ENCODE measurements at regions not wholly inside any gene's neighbourhood (a gene's known extent, or its start where the extent isn't known, plus 50 kb on each side); places are given as distances from the start of the nearest gene placed in this dataset.

DNA sequence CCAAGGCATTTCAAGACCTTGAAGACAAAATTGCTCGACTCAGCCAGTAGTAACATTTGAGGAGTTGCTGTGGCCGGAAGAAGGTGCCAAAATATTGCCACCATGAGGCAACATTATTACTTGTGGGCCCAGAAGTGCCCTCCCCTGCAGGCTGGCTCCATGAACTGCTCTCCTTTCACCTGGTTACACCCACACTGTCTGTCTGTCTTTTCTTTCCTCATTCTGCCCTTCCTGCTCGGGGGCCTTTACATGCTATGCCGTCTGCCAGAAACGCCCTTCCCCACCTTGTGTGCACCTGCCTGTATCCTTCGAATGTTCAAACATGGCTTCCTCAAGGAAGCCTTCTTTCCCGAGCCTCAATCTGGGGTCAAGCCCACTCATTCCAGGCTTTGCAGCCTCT is 224.2 kb upstream of the DIO3 start:
- TF ChIP-seq, protein P1, sequence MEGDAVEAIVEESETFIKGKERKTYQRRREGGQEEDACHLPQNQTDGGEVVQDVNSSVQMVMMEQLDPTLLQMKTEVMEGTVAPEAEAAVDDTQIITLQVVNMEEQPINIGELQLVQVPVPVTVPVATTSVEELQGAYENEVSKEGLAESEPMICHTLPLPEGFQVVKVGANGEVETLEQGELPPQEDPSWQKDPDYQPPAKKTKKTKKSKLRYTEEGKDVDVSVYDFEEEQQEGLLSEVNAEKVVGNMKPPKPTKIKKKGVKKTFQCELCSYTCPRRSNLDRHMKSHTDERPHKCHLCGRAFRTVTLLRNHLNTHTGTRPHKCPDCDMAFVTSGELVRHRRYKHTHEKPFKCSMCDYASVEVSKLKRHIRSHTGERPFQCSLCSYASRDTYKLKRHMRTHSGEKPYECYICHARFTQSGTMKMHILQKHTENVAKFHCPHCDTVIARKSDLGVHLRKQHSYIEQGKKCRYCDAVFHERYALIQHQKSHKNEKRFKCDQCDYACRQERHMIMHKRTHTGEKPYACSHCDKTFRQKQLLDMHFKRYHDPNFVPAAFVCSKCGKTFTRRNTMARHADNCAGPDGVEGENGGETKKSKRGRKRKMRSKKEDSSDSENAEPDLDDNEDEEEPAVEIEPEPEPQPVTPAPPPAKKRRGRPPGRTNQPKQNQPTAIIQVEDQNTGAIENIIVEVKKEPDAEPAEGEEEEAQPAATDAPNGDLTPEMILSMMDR (IDR thresholded peaks at IDR 0.05; ENCODE audit: borderline replicate concordance, extremely low read depth, low read length, poor library complexity, severe bottlenecking) = no peak
- TF ChIP-seq EZH2 (IDR thresholded peaks at IDR 0.05; ENCODE audit: borderline replicate concordance, low read depth, low read length, severe bottlenecking) = no peak
